ENCODE measurements at regions not wholly inside any gene's neighbourhood (a gene's known extent, or its start where the extent isn't known, plus 50 kb on each side); places are given as distances from the start of the nearest gene placed in this dataset.

DNA sequence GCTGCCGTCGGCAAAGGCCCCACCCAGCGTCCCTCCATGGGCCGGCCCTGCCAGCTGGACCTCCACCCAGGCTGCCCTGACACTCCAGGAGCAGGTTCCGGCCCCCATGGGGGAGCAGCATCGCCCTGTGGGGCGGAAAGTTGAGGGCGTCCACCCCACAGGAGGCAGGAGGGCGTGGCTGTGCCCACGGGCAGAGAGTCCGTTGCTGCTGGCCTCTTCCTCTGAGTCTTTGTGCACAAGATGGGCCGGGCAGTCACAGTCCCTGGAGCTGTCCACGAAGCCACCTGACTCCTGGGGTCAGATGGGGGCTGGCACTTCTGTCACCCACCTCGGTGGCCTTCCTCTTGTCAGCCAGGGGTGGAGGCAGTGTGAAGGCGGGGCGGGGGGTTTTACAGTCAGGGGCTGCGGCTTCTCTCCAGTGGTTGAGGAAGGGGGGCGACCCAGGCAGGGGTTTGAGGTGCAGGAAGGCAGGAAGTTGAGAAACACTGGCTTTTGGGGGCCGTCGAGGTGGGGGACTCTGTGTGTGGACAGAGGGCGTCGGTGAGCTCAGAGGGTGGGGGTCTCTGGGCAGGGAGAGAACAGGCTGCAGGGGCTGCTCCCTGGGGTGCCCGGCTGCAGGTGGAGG is 67.2 kb upstream of the TTC34 start:
- TF ChIP-seq POLR2A (IDR thresholded peaks at IDR 0.05): no peak
- TF ChIP-seq, protein P1, sequence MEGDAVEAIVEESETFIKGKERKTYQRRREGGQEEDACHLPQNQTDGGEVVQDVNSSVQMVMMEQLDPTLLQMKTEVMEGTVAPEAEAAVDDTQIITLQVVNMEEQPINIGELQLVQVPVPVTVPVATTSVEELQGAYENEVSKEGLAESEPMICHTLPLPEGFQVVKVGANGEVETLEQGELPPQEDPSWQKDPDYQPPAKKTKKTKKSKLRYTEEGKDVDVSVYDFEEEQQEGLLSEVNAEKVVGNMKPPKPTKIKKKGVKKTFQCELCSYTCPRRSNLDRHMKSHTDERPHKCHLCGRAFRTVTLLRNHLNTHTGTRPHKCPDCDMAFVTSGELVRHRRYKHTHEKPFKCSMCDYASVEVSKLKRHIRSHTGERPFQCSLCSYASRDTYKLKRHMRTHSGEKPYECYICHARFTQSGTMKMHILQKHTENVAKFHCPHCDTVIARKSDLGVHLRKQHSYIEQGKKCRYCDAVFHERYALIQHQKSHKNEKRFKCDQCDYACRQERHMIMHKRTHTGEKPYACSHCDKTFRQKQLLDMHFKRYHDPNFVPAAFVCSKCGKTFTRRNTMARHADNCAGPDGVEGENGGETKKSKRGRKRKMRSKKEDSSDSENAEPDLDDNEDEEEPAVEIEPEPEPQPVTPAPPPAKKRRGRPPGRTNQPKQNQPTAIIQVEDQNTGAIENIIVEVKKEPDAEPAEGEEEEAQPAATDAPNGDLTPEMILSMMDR (IDR thresholded peaks at IDR 0.05): no peak

Measured in body of pancreas (tissue), 4 donors.